ENCODE measurements at regions not wholly inside any gene's neighbourhood (a gene's known extent, or its start where the extent isn't known, plus 50 kb on each side); places are given as distances from the start of the nearest gene placed in this dataset.

DNA sequence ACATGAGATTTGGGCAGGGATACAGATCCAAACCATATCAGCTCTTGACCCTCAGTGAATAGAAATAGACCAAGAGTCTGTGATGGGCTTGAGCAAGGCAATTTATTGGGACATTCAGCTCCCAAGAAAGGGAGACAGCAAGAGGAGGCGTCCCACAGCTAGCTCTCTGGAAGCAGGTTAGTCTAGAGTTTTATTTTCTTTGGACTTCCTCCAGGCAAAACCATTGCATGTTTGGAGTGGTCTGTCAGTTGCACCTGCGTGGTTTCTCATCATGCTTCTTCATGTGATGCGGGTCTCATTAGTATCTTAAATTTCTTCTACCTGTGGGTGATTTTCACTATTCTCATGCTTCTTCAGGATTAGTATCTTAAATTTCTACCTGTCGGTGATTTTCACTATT lies 1530.6 kb downstream of the PLA2G4A start:
- Mint-ChIP-seq H3K4me1 (no peaks in the 10 kb centered on the region), H3K9me3 (no peaks in the 10 kb centered on the region), H3K27me3 (ENCODE audit: low read depth, poor library complexity) (no peaks in the 10 kb centered on the region), H3K36me3 (ENCODE audit: low read depth) (no peaks in the 10 kb centered on the region), H3K4me3 (no peak overlapping the region), H3K27ac (no peak overlapping the region)
- DNase-seq, result no peak
- no peak for TF ChIP-seq CTCF (IDR thresholded peaks at IDR 0.05)

- Mint-ChIP-seq H3K36me3 (ENCODE audit: low read depth) (no peaks in the 10 kb centered on the region), H3K4me3 (no peak overlapping the region), H3K9me3 (no peaks in the 10 kb centered on the region), H3K4me1 (peaks cover 7% of the 10 kb centered on the region), H3K27ac (no peak overlapping the region), H3K27me3 (ENCODE audit: low read depth, poor library complexity) (no peaks in the 10 kb centered on the region)
- DNase-seq, result no peak
- no peak for TF ChIP-seq CTCF (IDR thresholded peaks at IDR 0.05)
Measured at GRCh38 chr1:188363943-188364342, 1535.2 kb downstream of the PLA2G4A start.

- Mint-ChIP-seq H3K4me3 (no peak overlapping the region), H3K36me3 (ENCODE audit: low read depth) (no peaks in the 10 kb centered on the region), H3K27me3 (ENCODE audit: low read depth, poor library complexity) (no peaks in the 10 kb centered on the region), H3K9me3 (no peaks in the 10 kb centered on the region), H3K4me1 (peaks cover 7% of the 10 kb centered on the region), H3K27ac (no peak overlapping the region)
- no peak for DNase-seq
- no peak for TF ChIP-seq CTCF (IDR thresholded peaks at IDR 0.05)
Measured at GRCh38 chr1:188364927-188365449, 1536.2 kb downstream of the PLA2G4A start.

DNA sequence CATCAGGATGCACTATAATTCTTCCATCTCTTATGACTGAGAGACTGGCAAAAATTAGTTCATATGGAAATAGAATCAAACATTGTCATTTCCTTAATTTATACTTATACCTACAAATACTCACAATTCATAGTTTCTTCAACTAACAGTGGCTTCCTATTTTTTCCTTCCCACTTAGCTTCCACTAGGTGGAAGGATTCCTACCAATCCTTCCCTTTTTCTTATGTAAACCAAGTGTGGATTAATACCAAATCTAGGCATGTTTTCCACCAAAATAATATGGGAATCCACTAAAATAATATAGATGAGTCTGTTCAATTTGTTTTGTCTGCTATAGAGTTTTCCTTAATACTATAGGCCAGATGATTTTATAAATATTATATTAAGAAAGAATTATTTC lies 1537.1 kb downstream of the PLA2G4A start:
- DNase-seq, result no peak
- no peak for TF ChIP-seq CTCF (IDR thresholded peaks at IDR 0.05)
- Mint-ChIP-seq H3K4me1 (peaks cover 7% of the 10 kb centered on the region), H3K27ac (no peak overlapping the region), H3K4me3 (no peak overlapping the region), H3K36me3 (ENCODE audit: low read depth) (no peaks in the 10 kb centered on the region), H3K9me3 (no peaks in the 10 kb centered on the region), H3K27me3 (ENCODE audit: low read depth, poor library complexity) (no peaks in the 10 kb centered on the region)

GRCh38 chr1:188367661-188368060 lies 1538.9 kb downstream of the PLA2G4A start:
- H3K4me3 Mint-ChIP-seq, result no peak overlapping the region
- H3K9me3 Mint-ChIP-seq, result no peaks in the 10 kb centered on the region
- H3K27me3 Mint-ChIP-seq (ENCODE audit: low read depth, poor library complexity), result no peaks in the 10 kb centered on the region
- DNase-seq, result no peak
- peak overlapping the region; percentile 69 for H3K27ac Mint-ChIP-seq
- no peaks in the 10 kb centered on the region for H3K36me3 Mint-ChIP-seq (ENCODE audit: low read depth)
- H3K4me1 Mint-ChIP-seq, result peaks cover 7% of the 10 kb centered on the region
- no peak for TF ChIP-seq CTCF (IDR thresholded peaks at IDR 0.05)

DNA sequence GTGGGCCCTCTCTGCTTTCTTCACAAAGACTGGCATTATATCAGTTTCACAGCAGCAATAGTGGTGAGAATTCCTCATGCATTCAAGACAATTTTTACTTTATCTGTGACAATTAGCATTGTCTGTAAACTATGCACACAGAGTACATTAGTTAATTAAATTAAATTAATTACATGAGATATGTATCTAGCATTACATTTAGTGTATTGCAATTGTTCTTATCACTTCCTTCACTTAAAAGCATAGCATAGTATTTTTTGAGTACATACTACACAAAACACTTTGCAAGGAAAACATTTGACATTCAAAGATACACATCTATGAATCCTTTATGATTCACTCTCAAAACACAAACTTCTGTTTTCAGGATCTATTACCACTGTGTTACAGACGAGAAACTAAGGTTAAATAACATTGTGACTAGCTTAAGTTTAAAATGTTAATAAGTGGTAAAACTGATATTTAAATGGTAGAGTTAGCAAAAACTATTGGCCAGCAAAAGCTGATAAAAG lies 1542.6 kb downstream of the PLA2G4A start:
- no peaks in the 10 kb centered on the region for H3K9me3 Mint-ChIP-seq
- no peak for DNase-seq
- no peaks in the 10 kb centered on the region for H3K36me3 Mint-ChIP-seq (ENCODE audit: low read depth)
- no peak for TF ChIP-seq CTCF (IDR thresholded peaks at IDR 0.05)
- H3K4me1 Mint-ChIP-seq, result peaks cover 7% of the 10 kb centered on the region
- no peaks in the 10 kb centered on the region for H3K27me3 Mint-ChIP-seq (ENCODE audit: low read depth, poor library complexity)
- no peak overlapping the region for H3K4me3 Mint-ChIP-seq
- H3K27ac Mint-ChIP-seq, result no peak overlapping the region

Measured in nephron progenitor cell (in vitro differentiated cells).